Effector CD4-positive, alpha-beta T cell (primary cell): ENCODE measurements at regions not wholly inside any gene's neighbourhood (a gene's known extent, or its start where the extent isn't known, plus 50 kb on each side); places are given as distances from the start of the nearest gene placed in this dataset.
A peak's percentile ranks its signal among the peaks of the same experiment; 100 is the strongest.
"Not testable (repeated sequence)": the region's sequence is repeated elsewhere in the genome, so short reads cannot be mapped to it uniquely, and the experiment has no call there.

Source experiments
- DNase-seq: peaks from one replicate; pipeline ENCODE4 v3.0.0-alpha.2; 2020

DNA sequence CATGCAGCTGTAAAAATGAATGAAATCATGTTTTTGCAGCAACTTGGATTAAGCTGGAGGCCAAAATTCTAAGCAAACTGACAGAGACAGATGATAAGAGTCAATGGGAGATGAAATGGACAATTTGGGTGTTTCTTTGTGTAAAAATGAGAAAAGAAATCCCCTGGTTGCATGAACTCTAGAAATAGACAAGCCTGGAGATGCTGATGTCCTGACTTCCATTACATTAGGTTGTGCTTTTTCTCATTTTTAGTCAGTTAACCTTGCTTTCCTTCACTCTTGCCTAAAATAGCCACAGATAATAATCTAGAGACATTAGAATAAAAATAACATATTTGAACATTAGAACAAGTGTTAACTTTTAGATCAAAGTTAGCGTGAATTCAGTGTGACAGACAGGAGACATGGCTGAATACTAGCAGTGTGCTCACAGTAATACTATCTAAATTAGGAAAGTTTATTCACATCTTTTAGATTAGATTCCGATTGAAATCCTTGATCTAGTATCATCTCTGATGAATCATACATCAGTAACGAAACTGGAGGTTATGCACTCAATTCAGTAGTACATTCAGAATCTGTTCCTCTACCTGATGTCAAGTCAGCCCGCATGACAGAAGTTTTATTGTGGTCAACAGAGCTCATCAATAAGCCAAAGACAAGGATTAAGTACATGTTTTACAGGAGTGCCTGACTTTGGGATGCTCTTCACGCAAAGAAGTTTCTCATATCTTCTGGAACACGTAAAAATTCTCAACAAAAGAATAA lies 948.1 kb downstream of the TMEM121 start:
- DNase-seq: not testable (repeated sequence)

DNA sequence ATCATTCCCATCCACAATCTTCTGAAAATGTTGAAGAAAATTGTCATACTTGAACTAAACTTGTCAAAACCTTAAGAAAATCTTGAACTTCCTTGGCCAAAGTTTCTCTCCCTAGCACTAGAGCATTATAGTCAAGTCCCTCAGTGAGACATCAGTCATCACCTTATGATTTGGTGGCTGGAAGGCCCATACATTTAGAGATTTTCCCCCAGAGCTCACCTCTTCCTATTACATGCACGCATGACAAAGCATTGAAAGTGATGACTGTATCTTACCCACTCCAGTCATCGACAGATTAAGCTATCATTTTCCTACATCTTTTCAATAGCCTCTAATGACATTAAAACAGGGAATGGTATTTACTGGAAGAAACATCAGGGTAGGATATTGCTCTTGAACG lies 948.8 kb downstream of the TMEM121 start:
- not testable (repeated sequence) for DNase-seq

DNA sequence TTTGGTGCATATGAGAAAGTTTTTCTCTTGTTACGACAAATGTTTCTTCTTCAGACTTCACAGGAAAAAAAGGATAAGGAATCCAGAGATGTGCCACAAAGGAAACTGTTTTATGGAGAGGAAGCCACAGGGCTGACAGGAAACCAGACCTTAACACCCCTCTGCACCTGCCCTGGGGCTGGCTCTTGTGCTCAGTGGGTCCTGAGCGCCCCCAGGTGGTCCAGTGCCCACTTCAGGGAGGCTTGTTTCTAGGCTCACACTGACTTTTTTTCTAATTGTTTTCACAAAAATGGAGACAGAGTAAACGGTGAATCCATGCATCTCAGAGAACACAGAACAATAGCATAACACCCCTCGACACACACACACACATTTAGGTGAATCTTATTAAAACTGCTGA lies 951.2 kb downstream of the TMEM121 start:
- not testable (repeated sequence) for DNase-seq

GRCh38 chr14:106480287-106480686 lies 953.9 kb downstream of the TMEM121 start:
- not testable (repeated sequence) for DNase-seq

DNA sequence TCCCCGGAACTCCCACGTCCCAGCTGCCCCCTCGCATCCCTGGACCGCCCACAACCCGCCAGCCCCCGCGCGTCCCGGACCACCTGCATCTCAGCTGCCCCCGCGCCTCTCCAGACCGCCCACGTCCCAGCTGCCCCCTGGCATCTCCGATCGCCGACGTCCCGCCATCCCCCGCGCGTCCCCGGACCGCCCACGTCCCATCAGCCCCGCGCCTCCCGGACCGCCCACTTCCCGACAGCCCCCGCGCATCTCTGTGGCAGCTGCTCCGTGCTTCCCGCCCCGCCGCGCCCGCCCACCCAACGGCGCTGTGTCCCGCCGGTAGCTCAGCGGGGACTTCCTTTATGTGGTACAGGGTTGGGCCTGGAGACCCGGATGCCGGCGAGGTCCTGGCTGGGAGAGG lies 955.8 kb downstream of the TMEM121 start:
- DNase-seq: not testable (repeated sequence)

- no peak for DNase-seq
These were observed 961.2 kb downstream of the TMEM121 start for GRCh38 chr14:106487600-106487999.

DNA sequence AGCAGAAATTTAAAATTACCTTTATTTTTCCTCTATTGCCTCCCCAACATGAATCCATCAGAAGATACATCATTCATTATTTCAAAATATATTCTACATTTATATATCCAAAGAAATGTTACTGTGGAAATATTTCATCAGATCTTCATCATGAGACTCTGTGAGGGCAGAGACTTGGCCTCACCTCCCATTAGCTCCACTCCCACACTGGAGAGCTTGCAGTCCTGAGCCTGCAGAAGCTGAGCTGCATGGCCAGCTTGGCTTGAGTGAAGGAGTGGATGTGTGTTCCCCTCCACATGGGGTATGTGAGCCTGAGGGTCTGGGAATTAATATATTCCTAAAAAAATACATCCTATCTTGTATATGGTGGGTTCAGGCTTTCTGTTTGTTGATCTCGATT lies 961.9 kb downstream of the TMEM121 start:
- no peak for DNase-seq

DNA sequence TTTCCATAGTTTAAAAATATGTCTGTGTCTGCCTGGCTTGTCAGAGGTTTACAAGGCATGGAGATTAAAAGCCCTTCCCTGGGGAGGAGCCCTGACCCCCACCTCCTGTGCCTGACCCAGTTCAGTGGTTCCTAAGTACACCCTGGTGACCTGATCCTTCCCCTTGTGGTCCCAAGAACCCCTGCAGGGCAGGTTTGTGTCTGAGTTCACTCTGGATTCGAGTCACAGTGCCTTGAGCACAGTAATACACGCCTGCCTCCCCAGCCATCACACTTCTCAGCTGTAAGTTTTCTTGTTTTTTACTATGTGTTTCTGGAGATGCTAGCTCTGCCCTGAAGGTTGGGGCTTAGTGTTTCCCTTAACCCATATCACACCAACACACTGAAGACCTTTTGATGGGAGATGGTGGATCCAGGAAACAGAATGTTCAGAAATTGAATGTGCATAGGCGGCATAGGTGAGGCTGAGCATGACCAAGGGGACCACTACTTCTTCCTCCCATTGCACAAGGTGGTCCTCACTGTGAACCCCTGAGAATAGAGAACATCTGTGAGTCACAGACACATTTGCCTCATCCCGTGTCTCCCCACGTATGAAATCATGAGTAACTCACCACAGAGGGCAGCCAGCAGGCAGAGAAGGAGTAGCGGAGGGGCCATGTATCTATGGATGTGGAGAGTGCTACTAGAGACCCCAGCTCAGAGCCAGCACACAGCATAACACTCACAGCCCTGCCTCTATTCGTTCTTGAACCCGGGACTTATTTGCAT lies 962.9 kb downstream of the TMEM121 start:
- DNase-seq: no peak

- no peak for DNase-seq
These were observed 964.1 kb downstream of the TMEM121 start for GRCh38 chr14:106490442-106490841.

DNA sequence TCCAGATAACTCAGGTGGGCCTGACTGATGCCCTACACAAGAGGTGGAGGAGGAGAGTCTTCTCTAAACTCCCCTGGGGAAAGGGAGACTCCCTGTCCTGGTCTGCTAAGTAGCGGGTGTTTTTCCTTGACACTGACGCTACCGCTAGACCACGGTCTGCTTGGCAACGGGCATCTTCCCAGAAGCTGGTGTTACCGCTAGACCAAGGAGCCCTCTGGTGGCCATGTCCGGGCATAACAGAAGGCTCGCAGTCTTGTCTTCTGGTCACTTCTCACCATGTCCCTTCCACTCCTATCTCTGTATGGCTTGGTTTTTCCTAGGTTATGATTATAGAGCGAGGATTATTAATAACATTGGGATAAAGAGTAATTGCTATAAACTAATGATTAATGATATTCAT lies 965.5 kb downstream of the TMEM121 start:
- DNase-seq: no peak

DNA sequence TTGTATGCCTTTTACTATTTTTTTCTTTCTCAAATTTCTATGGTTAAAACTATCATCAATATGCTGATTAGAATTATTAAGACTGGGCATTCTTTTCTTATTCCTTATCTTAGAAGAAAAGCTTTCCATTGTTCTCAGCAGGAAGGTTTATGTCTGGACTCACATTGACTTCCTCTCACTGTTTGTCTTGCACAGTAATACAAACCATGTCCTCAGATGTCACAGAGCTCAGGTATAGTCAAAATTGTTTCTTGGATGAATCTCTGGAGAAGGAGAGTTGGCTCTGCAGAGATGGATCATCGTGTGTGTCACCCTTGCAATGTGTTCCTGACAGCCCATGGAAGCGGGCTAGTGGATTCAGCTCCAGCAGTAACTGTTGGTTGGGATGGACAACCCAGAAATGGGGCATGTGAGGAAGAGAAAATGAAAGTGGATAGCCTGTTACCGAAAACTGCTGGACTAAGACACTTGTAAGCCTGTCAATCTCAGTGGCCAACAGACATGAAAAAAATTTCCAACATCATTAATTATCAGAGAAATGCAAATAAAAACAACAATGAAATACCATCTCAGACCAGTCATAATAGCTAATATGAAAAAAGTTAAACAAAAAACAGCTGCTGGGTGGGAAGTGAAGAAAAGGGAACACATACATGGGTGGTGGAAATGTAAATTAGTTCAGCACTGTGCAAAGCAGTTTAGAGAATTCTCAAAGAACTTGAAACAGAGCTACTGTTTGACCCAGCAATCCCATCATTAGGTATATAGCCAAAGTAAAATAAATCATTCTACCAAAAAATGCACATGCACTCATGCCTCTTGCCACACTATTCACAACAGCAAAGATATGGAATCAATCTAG lies 967.8 kb downstream of the TMEM121 start:
- DNase-seq: no peak

DNA sequence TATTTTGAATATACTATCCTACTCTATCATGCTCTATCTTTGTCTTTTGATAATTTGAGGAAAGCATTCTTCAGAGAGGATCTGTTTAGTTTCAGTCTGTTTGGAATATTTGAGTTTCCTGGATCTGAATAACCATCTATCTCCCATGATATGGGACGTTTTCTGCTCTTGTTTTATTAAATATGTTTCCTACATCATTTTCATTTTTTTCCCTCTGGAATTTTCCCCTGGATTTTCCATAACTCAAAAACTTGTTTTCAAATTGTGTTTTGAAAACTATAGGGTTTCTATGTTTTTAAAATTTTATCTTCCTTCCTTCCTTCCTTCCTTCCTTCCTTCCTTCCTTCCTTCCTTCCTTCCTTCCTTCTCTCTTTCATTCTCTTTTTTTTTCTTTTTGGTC lies 974.2 kb downstream of the TMEM121 start:
- DNase-seq: no peak

DNA sequence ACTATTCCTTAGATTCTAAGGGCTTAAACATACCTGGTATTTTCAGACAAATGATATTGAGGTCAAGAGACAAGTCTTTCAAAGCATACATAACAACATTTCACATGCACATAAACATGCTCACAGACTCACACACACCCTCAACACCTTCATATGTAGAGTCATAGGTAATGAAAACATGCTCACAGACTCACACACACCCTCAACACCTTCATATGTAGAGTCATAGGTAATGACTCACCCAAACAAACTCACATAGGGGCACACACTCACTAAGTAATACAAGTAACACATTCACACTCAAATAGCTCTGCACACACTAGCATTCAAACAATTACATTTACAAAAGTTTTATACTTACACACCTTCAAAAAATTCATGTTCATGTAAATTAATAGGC lies 975.5 kb downstream of the TMEM121 start:
- DNase-seq: no peak

DNA sequence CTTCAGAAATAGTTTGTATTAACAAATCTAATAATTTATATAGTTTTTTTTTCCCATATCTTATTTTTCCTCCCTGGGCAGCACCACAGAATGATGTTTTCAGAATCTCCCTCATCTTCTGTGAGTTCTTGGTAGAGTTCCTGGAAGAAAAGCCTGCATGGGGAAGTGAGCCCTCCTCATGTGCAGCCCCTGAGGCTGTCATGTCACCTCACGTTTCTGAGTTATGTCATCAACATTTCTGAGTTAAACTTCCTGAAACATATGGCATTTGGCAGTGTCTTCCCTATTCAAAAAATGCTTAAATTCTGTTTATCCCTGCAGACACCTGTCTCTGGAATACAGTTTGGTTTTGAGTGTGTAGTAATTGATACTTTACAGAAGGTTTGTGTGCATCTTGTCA lies 979.0 kb downstream of the TMEM121 start:
- no peak for DNase-seq

DNA sequence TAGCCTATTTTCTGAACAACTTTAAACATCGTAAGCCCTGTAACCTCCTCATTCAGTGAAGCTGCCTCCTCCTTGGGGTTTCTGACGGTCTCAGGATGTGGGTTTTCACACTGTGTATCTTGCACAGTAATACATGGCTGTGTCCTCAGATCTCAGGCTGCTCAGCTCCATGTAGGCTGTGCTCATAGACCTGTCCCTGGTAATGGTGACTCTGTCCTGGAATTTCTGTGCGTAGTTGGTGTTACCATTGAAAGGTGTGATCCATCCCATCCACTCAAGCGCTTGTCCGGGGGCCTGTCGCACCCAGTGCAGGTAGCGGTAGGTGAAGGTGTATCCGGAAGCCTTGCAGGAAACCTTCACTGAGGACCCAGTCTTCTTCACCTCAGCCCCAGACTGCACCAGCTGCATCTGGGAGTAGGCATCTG lies 980.5 kb downstream of the TMEM121 start:
- DNase-seq: peak; percentile 47

DNA sequence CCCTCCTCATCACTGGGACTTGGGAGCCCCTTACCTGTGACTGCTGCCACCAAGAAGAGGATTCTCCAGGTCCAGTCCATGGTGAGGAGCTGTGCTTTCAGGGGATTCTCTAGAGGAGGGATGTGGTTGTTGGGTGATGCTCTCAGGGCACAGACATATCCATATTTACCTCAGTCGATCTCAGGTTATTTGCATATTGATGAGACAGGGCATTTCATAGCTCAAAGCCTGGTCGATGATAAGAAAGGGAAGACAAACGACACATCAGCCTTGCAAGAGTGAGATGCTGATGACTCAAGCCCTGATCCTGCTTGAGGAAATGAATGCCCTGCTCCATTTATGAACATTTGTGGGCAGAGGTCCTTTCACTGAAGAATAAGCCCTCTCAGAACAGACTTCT lies 981.0 kb downstream of the TMEM121 start:
- DNase-seq: peak; percentile 17

- DNase-seq: no peak
These were observed 981.8 kb downstream of the TMEM121 start for GRCh38 chr14:106508216-106508615.

GRCh38 chr14:106509176-106509575 lies 982.8 kb downstream of the TMEM121 start:
- DNase-seq: no peak

DNA sequence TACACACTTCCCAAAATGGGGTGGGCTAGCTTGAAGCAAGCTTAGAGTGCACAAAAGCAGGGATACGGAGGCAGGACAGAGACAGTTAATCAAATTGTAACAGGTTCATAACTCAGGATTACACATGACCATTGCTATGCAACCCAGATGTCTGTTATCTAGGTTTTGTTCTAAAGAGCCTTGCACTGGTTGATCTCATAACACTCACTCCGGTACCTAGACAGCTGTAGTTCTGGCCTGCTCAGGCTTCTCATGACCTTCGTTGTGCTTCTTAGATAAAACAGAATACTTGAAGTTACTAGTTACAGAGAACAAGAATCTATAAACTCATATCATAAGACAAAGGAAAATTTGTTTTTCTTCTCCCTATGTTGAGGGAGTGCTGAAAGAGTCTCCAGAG lies 983.4 kb downstream of the TMEM121 start:
- DNase-seq: no peak

GRCh38 chr14:106511006-106511799 lies 984.8 kb downstream of the TMEM121 start:
- DNase-seq: peak; percentile 43

GRCh38 chr14:106511800-106512198 lies 985.4 kb downstream of the TMEM121 start:
- no peak for DNase-seq

GRCh38 chr14:106513302-106513701 lies 986.9 kb downstream of the TMEM121 start:
- no peak for DNase-seq
